Prostate gland (tissue), 2 donors: ENCODE measurements at regions not wholly inside any gene's neighbourhood (a gene's known extent, or its start where the extent isn't known, plus 50 kb on each side); places are given as distances from the start of the nearest gene placed in this dataset.

Experiments
- CTCF ChIP-seq, 4 experiments: fragments of 200-600 bp in 2 of 4; fragments of 450-650 bp in 2 of 4; sonication (generic) in 2 of 4; IDR thresholded peaks; 1 replicate in 3 of 4; 2 replicates in 1 of 4; pipeline ENCODE4 v1.5.1; 2016 to 2019; ENCODE audit warnings: antibody characterized with exemption in 4 of 4, mild to moderate bottlenecking in 2 of 4, moderate library complexity in 2 of 4
- POLR2A ChIP-seq: fragments of 450-650 bp; IDR thresholded peaks from one replicate; pipeline ENCODE4 v1.6.1; 2016; ENCODE audit warnings: antibody characterized with exemption, mild to moderate bottlenecking
- POLR2AphosphoS5 ChIP-seq: sonication (generic); formaldehyde crosslinking; IDR thresholded peaks from one replicate; pipeline ENCODE4 v1.6.1; 2017; ENCODE audit warnings: antibody characterized with exemption

- TF ChIP-seq POLR2A: no peak
- TF ChIP-seq CTCF (IDR thresholded peaks at IDR 0.05): no peak
- no peak for TF ChIP-seq POLR2AphosphoS5
These were observed 1525.6 kb downstream of the MAT2B start for GRCh38 chr5:165030971-165031370.
